HG03066 (cell line): ENCODE measurements at regions not wholly inside any gene's neighbourhood (a gene's known extent, or its start where the extent isn't known, plus 50 kb on each side); places are given as distances from the start of the nearest gene placed in this dataset.

Experiments
- ATAC-seq: cut with Tn5 transposase; IDR thresholded peaks from one replicate; pipeline ENCODE4 v1.9.1; 2021; ENCODE audit warnings: low read depth; ENCODE audit not compliant: unreplicated experiment

DNA sequence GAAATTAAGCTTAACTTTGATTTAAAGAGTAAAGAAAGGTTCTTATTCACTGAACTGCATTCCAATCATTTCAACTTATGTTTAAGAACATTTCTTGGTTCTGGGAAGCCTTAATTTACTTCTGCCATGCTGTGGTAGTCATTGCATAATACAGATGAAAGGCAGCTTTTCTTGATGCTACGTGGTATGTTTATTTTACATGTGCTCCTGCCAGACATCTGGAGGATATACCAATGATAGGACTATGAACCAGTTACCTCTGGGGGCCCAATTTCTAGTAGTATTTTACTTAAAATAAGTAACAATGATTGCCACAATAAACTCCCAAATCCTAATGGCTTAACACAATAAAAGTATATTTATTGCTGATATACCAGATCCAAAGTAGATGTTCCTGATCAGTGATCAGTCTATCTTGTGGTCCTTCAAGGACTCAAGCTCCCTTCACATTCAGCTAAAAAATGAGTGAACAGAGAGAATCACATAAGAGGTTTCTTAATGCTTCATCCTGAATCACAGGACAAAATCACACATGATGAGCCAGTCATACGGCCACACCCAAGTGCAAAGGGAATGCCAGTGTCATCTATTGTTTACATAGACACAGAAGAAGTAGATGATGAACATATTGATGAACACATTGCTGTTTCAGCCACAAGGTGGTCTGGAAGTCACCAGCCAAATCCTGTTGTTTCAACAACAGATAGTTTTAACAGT, 56.5 kb upstream of the CCN2 start:
- ATAC-seq: no peak

DNA sequence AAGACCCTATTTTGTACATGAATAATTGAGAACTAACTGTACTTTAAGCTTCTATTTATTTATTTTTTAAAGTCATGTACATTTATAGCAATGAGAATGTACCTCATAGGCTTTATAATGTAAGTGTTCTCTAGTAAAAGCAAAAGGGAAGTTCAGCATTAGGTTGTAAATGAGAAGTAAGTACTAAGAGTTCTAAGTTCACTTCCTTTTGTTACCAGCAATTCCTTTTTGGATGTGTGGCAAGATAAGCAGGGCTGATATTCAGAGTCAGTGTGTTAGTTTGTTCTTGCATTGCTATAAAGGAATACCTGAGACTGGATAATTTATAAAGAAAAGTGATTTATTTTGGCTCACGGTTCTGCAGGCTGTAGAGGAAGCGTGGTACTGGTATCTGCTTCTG, 54.0 kb upstream of the CCN2 start:
- no peak for ATAC-seq

GRCh38 chr6:132004668-132005067, 53.5 kb upstream of the CCN2 start:
- no peak for ATAC-seq

- ATAC-seq: no peak
These were observed 52.5 kb upstream of the CCN2 start for GRCh38 chr6:132003516-132004178.
